GM21526 (cell line): ENCODE measurements at regions not wholly inside any gene's neighbourhood (a gene's known extent, or its start where the extent isn't known, plus 50 kb on each side); places are given as distances from the start of the nearest gene placed in this dataset.
A peak's percentile ranks its signal among the peaks of the same experiment; 100 is the strongest.

Experiments used
- ATAC-seq: cut with Tn5 transposase; IDR thresholded peaks from one replicate; pipeline ENCODE4 v1.9.1; 2021; ENCODE audit warnings: moderate library complexity; ENCODE audit not compliant: unreplicated experiment, low FRiP score

- no peak for ATAC-seq
Measured at GRCh38 chr5:40017135-40017534, 592.4 kb upstream of the DAB2 start.

- no peak for ATAC-seq
Measured at GRCh38 chr5:40010436-40010835, 585.7 kb upstream of the DAB2 start.

DNA sequence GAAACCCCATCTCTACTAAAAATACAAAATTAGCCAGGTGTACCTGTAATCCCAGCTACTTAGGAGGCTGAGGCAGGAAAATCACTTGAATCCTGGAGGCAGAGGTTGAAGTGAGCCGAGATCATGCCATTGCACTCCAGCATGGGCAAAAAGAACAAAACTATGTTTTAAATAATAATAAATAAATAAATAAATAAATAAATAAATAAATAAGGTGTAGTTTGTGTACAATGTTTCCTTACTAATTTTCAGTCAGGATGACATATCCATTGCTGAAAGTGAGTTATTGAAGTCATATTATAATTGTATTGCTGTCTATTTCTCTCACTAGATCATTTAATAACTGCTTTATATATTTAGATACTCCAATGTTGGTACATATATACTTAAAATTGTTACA, 581.5 kb upstream of the DAB2 start:
- no peak for ATAC-seq

- ATAC-seq, result no peak
Measured at GRCh38 chr5:40001796-40002195, 577.0 kb upstream of the DAB2 start.

DNA sequence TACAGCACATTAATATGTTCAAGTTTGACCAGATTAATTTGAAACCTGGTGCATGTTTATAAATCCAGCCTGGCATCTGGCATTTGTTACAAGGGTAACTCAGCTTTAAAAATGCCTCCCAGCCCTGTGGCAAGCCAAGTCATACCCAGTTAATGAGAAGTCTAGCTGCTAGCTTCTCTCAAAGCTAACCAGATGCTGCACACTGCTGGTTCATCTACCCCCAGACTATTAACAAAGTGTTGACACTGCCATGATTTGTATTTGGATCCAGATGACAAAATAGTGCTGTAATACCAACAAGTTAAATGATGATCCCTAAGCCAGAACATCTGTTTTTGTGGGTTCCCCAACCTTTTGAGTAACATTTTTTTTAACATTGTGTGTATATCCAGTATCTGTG, 573.7 kb upstream of the DAB2 start:
- no peak for ATAC-seq

GRCh38 chr5:39995990-39996389, 571.2 kb upstream of the DAB2 start:
- no peak for ATAC-seq

DNA sequence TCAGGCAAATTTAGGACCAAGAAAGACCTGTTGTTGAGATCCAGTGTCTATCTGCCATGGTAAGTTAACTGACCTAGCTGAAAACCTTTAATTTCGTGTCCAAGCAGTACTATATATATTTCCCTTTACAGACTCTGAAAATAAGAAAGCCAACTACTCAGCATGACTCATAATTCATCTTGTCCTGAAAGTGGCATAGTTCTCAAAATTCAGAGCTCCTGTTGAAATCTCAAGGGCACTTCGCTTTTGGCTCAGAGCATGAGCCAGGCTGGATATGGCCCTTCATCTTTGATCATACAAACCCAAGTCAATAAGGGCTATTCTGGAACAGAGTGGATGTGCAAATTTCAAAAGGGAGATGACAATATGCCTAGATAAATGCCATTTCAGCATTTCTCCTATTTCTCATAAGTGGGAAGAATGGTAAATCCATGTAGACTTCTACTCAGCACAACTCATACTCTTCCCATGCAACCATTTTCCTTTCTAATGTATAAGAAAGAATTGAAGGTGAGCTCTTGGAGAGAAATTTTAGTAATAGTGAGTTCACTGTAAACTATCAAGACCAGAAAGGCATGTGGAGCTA, 567.9 kb upstream of the DAB2 start:
- ATAC-seq, result no peak

DNA sequence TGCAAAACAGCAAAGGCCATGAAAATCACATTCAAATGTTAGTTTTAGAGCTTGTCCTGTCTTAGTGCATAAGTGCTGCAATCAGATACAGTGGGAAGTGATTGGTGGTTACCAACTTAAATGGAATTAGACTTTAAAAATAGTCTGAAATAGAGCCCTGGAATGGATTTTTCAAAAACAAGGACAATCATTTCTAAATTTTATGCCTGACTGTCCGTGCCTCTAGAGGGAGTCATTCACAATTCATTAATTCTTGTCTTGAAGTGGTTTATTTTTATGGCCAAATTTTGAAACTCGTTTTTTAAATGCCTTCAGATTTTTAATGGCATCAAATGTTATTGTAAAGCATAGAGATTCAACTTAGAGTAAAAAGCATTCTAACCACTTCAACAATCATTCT, 561.8 kb upstream of the DAB2 start:
- no peak for ATAC-seq

DNA sequence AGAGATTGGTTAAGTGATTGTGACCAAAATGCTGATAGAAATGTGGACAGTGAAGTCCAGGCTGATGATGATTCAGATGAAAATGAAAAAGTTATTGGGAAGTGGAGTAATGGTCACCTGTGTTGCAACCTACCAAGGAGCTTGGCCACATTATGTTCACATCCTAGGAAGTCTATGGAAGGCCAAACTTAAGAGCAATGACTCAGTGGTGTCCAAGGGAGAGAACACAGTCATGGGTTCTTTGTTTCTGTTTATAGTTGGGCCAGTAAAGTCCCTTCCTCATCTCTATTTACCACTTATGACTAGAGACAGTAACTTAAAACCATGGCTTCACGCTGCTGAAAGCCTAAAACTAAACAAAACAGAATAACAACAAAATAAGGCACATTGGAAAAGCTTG, 555.3 kb upstream of the DAB2 start:
- no peak for ATAC-seq

DNA sequence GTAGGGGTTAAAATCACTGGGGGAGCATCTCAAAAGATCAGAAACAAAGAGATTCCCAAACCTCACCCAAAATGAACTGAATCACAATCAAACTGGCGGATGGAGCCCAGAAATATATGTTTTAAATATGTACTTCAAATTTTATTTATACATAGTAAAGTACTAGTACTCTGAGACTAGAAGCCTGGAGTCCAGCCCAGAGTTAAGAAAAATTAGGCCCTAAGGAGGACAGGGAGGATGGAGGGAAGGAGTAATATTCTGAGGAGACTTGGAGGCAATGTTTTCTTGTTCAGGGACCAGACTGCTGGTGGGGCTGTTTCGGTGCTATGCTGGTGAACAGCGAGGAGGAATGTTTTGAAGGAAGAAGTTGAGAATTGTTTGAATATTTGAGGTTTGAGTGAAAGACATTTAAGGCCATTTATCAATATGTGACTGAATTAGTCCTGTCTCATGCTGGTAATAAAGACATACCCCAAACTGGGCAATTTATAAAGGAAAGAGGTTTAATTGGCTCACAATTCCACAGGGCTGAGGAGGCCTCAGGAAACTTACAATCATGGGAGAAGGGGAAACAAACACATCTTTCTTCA, 552.4 kb upstream of the DAB2 start:
- ATAC-seq, result no peak

- ATAC-seq, result no peak
Measured at GRCh38 chr5:39970117-39970798, 545.5 kb upstream of the DAB2 start.

DNA sequence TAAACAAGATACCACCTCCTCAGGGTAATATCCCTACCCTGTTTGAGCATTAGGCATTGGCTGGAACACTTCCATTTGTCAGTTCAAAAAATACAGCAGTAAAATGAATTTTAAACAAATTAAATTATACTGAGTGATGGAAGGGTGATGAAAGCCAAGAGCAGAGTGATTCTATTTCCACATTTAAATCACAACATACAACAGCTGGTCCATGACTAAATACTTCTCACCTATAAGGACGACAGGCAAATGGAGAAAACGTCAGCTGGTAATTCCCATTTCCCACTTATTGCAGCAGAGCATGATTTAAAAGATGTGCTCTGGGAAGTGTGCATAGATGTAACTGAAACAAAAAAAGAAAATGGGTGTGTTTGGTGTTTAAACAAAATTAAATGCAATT, 543.6 kb upstream of the DAB2 start:
- ATAC-seq, result no peak

- no peak for ATAC-seq
Measured at GRCh38 chr5:39955156-39955555, 530.4 kb upstream of the DAB2 start.

GRCh38 chr5:39951070-39951469, 526.3 kb upstream of the DAB2 start:
- no peak for ATAC-seq

DNA sequence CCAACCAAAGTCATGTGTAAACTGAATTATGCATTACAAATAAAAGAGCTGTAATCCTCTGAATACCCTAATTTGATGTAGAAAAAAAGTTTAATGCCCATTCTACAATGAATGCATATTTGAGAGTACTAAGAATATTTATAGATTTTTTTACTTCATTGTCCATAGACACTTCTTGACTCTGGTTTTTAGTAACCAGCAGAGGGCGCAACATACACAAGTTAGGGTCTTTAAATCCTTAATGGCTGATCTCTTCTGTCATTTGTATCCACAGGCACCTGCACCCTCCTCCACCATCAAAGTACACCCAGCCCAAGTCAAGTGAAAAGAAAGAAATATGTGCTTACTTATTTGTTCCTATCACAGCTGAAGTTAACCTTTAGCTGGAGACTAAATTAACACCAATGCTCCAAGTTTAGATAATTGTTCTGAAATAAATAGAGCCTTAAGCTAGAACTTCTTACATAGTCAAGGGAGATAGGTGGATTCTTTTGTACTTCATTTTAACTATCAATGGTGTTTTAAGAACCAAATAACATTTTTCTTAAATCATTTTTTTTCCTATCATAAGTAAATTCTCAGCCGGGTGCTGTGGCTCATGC, 524.2 kb upstream of the DAB2 start:
- ATAC-seq, result peak; percentile 92

GRCh38 chr5:39948341-39948740, 523.6 kb upstream of the DAB2 start:
- no peak for ATAC-seq

GRCh38 chr5:39947657-39948056, 522.9 kb upstream of the DAB2 start:
- ATAC-seq, result no peak

DNA sequence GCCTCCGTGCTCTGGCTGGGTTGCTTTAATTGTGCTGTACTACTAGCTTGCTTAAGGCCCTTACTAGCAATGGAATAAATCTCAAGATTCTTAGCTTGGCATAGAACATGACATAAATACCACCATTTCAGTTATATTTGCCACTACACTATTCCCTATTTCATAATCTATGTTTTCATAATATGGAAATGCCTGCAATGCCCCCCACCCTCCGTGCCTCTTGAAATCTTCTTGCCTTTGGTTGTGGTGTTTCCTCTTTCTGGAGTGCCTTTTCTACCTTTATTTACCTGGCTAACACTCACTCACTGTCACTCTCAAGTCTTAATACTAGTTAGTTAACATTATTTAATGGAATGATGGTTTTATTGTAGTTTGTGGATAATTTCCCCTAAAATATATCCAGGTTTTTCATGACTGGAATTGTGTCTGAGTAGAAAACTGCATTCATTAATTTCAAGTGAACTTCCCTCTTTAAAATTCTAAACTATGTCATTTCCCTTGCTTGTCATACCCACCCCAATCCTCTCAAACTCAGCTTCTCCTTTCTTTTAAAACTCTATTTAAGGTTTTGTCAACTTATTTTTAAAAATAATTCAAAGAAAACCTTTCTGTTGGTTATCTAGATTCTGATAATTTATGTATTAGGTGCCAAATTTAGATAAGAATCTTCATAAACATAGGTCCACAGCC, 521.7 kb upstream of the DAB2 start:
- no peak for ATAC-seq

DNA sequence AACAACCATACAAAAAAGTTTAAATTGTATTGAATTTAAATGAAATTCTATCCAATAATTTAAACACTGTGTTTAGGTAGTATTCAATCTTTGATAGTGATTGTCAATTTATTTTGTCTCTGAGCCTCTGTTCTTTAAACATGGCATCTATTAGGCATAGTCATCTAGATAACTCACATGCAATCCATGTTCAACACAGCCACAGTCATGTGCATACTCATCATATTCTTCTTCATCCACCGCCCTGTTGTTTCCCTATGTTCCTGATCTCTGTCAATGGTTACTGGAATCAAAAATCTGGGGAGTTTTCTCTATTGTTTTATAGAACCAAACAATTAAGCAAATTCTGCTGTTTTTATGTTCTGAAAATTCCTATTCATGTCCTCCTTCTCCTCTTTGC, 521.1 kb upstream of the DAB2 start:
- ATAC-seq, result no peak

DNA sequence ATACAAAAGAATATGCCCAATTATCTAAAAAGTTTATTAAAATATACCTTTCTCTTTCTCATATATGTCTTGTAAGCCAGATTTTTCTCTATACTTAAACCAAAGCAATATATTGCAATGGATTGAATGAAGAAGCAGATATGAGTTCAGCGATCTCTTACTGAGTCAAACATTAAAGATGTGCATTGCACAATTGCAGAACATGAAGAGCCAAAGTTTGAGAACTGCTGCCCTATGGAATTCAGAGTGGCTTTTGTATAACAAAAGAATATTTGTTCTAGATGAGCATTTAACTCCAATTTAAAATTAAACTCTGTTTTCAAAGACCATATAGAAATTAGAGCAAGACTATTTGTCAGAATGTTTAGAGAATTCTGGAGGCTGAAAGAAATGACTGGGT, 519.0 kb upstream of the DAB2 start:
- no peak for ATAC-seq

DNA sequence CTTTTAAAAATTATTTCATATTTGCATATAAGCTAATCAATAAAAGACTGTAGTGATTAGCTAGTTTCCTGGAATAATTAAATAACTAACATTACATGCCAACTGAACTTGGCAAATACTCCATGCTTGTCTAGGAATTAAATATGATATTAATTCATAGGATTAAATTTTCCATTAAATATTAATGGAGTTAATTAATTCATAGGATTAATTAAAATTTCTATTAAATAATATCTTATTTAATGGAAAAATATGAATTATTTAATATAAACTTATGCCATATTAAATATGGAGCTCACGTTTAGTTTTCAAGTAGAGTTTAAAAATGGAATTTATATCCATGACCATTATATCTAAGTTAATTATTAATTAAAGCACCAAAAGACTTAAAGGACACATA, 517.8 kb upstream of the DAB2 start:
- ATAC-seq, result no peak
